ENCODE measurements at regions not wholly inside any gene's neighbourhood (a gene's known extent, or its start where the extent isn't known, plus 50 kb on each side); places are given as distances from the start of the nearest gene placed in this dataset.
"Not testable (repeated sequence)": the region's sequence is repeated elsewhere in the genome, so short reads cannot be mapped to it uniquely, and the experiment has no call there.

DNA sequence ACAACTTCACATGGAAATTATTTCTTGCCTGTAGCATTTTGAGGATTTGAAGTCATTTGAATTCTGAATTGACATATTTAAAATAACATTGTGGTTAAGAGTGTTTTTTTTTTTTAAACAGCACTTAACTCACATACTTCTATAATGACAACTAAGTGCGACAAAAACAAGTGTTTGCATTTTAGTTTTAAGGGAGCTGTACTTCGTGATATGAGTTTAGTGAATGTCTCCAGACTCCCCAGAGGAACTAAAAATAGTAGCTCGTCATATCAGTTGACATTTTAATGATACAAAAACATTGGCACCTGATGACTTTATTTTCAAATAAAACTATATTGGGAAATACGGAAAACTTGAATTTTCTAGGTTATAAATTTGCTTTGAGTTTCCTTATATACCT is 389.6 kb upstream of the MON1B start:
- intact Hi-C loops (cut with micrococcal nuclease) = no loop called here

DNA sequence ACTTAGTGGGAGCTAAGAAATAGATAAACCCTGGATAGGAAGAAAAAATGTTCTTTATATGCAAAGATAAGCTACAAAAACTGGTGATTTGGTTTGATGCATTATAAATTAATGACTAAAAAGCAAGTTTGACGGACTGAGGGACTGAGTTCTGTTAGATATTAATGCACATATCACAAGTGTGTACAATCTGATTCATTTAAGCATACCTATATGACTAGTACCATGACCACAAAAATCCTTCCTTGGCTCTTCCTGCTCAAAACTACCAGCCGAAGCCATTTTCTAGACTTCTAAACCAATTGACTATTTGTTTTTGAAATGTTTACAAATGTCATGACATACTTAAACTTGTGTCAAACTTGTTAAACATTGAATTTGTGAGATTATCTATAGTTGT is 374.5 kb upstream of the MON1B start:
- intact Hi-C loops (cut with micrococcal nuclease) = no loop called here

DNA sequence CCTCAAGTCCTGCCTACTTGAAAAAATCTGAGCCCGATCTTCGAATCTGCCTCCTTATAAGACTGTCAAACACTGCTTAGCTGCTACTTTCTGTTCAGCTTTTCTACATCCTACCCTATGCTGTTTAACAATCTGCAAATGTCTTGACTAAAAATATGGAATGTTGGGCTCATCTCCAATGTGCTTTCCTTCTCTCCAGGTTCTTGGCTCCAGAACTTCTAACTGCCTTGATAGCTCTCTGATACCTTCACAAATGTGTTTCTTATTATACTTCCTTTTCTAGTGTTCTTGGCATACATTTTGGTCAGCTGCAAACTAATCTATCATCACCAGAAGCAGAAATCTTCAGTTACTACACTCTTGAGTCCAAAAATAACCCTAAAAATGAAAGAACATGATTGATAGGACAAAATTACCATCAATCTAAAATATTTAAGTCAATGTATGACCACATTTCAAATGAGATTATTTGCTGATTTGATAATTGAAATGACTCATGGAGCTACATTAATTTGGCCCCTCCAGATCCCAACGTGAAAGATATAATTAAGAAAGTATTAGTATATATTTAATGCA is 372.3 kb upstream of the MON1B start:
- intact Hi-C loops (cut with micrococcal nuclease) = no loop called here

DNA sequence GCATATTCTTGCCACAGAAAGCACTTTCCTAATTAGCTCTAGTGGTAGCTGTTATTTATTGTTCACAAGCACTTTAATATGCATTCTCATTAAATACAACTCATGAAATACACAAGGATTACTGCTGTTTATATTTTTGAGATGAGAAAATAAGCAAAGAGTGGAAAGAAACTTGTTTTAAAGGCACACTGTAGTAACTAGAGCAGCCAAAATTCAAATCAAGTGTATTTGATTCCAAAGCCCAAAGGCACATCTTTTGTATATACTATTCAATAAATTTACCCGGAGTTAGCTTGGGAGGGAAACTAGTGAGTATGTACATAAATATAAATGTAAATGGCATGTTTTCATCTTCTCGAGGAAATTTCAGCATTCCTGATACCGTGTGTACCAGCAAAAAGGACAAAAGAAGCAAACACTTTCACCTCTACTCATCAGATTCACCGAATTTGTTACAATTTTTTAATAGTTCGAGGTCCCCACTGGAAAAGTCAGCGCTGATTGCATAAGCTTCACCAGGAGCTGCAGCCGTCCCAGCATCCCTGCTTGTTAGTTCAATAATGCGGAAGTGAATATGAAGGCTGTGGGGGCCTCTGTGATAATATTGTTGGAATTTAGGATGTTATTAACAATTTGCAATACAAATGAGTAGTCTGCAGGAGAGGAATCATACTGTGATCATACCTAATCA is 371.6 kb upstream of the MON1B start:
- intact Hi-C loops (cut with micrococcal nuclease) = no loop called here

DNA sequence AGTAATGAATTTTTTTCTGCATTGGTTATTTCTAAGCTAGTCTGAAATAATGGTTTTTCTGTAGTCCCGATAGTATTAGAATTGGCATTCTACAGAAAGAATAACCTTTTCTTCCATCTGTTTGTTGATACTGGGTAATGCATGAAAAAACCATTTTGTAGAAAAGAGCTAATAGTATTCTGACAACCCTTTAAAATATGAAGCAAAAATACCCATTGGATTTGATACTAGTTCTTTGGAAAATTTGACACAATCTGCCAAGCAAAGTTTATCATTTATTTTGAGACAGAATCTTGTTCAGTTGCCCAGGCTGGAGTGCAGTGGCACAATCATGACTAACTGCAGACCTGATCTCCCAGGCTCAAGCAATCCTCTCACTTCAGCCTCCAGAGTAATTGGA is 366.8 kb upstream of the MON1B start:
- intact Hi-C loops (cut with micrococcal nuclease) = no loop called here

DNA sequence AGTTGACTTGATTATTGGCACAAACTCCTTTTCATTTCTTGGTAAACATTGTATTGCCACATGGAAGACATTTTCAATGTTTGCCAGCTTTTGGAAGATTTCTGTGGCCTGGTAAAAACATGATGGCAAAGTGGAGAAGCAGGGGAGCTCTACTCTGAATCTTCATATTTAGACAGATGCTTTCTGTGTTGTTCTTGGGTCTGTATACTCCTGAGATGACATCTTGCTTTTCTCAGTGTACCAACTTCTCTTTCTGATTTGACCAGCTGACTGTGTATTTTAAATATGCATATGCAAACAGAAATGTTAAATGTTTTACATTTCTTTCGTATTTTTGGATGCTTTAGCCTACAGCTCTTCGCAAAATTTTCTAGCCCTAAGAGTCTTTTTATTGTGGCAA is 366.2 kb upstream of the MON1B start:
- intact Hi-C loops (cut with micrococcal nuclease) = no loop called here

DNA sequence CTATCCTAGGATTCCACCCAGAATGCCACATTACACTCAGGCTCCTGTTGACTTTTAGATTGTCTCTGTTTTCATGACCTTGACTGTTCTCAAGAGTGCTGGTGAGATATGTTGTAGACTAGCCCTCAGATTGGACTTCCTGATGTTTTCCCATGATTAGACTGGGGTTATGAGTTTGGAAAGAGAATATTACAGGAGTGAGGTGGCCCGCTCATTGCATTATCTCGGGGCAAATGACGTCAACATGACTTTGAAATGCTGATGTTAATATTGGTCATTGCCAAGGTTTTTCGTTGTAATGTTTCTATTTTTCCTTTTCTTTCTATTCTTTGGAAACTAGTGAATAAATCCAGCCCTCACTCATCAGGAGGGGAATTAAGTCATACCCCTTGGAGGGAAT is 355.7 kb upstream of the MON1B start:
- intact Hi-C loops (cut with micrococcal nuclease) = no loop called here

DNA sequence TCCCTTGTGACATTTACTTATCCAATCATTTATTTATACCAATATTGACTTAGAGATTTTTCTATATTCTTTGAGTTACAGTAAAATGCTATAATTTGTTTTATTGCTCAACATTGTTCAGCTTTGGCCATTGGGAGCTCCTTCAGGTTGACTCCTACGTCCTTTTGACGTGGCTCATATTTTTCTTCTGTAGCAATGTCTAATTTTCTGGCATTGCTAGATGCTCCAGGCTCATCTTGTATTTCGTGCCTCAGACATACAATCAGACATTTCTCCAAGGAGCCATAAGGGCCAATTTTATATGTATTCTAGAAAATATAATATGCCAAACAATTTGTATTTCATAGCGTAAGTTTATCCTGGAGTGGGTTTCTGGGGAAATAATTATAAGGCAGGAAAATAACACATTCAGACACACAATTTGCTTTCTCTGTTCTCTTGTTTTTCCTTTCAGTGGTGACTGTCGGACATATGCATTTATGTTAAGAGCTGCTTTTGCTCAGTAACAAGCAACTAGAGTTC is 355.1 kb upstream of the MON1B start:
- intact Hi-C loops (cut with micrococcal nuclease) = no loop called here

DNA sequence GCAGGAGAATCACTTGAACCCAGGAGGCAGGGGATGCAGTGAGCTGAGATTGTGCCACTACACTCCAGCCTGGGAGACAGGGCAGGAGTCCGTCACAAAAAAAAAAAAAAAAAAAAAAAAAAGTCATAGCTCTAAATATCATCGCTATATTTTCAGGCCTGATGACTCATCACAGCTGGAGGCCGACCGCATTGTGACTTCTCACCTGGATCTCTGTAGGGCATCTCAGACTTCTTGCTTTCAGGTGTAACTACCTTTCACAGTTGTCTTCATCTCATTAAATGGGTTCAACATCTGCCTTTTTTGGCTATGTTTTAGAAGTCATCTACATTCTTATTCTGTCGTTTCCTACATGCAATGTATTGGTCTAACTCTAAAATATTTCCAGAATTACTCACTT is 353.1 kb upstream of the MON1B start:
- intact Hi-C loops (cut with micrococcal nuclease) = no loop called here

DNA sequence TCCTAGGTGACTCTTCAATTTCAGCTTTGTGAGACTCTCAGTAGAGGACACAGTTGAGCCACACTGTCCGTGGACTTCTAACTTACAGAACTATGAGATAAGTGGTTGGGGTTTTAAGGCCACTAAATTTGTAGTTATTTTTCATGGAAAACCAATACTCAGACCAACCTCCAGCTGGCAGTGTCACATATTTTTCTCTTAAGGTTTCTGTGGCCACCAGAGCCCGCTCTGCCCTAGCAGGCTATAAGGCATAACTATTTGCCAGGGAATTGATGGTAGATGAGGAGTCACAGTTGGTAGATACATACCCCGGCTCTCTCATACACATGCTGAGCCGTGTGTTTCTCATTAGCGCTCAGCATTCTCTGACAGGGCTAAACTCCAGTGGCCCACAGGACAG is 336.8 kb upstream of the MON1B start:
- intact Hi-C loops (cut with micrococcal nuclease) = no loop called here

DNA sequence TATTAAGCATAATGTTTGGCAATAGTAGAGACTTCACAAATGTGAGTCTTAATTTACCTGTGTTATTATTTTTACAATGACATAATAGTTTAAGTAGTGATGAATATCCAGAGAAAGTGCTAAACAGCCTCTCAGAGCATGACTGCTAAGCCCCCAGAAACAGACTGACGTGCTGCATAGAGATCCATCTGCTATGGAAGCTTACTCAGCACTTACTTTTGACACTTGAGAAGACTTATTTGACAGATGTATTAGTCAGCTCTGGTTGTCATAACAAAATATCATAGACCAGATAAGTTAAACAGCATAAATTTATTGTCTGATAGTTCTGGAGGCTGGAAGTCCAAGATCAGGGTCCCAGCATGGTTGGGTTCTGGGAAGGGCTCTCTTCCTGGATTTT is 334.9 kb upstream of the MON1B start:
- intact Hi-C loops (cut with micrococcal nuclease) = no loop called here

DNA sequence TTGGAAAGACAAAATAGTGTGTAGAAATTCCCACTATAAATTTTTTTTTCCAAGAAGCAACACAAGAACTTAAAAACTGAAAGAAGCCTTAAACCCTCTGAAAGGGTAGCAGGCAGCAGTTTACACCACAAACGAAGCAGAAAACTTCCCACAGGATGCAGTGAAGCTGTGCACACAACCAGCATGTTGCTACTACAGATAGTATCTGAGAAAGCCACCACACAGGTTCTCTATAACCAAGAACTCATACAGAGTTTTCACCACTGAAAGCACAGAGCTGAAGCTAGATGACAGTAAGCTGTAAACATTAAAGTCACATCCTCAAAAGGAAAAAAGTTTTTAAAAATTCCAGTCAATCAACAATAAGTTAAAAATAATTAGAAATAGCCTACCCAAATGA is 333.6 kb upstream of the MON1B start:
- intact Hi-C loops (cut with micrococcal nuclease) = no loop called here

DNA sequence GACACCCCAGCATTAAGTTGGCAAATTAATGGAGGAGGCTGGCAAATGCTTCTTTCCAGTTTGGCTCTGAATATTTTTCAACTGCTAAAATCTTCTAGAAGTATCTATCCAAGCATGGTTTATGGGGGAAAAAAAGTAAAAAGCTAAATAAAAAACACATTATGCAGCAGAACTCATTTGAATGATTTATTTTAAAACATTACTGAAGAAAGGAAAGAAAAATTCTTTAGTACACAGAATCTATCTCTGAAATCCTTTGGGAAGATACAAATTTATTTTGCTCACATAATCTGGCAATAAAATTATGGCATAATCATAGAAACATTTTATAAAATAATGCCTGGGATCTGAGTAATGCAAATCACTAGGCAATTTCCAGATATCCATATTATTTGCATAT is 328.1 kb upstream of the MON1B start:
- intact Hi-C loops (cut with micrococcal nuclease) = no loop called here

DNA sequence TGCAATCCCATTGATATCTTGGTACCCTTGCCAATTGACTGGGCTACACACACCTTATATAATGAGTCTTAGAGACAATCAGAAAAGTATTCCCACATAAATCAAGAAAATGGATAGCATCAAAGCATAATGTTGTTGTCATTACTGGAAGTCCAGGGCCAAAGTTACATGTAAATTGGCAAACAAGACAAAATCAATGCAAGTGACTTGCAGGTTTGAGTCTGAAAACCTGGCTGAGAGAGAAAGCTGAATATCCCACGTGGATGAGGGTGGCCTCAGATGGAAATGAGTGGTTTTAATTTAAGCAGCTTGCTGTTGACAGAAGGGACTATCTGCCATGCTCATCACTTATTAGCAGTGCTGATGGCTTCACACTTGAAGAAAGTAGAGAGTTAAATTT is 324.0 kb upstream of the MON1B start:
- intact Hi-C loops (cut with micrococcal nuclease) = no loop called here

DNA sequence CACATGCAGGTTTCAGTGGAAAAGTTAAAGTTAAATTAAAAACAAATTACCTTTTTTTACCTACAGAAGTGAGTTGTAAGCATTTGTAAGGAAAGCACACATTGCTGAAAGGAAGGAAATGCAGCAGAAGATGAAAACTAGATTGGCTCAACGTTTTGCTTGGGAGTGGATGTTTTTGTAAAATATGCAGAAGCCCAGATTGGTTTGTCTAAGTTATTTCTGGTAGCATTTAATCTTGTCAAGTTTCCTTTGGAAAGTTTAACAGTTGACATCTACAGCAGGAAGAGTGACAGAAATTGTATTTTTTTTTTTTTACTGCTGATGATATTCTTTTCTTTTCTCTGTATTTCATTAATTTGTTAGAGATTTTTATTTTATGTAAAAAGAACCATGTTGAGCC is 315.1 kb upstream of the MON1B start:
- intact Hi-C loops (cut with micrococcal nuclease) = no loop called here

DNA sequence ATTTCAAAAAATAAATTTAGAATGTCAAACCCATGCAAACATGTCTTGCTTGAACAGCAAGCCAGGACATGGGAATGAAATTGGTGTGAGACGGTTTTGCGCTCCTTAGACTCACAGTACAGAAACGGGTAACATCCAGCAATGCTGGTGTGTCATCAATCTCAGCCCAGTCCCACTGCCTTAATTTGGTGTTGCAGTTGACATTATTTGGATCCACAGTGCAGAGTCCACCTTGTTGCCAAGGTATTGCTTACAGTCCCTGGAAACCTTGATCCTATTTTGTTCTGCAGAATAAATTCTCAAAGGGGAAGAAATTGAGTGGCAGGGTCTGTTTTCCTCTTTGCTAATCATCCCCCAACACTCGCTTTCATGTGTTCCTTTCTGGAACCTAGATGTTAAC is 311.6 kb upstream of the MON1B start:
- intact Hi-C loops (cut with micrococcal nuclease) = no loop called here

DNA sequence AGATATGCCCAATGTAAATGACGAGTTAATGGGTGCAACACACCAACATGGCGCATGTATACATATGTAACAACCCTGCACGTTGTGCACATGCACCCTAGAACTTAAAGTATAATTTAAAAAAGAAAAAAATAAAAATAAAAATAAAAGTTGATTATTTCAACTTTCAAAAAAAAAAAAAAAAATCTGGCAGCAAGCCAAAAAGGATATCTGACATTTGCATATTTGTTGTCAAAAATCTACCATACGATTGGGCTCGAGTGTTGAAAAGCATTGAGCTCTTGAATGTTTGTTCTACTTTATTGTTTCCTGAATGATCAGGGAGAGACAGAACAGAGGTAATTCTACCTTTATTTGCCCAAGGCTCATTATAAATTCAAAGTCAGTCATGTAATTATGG is 310.5 kb upstream of the MON1B start:
- intact Hi-C loops (cut with micrococcal nuclease) = not testable (repeated sequence)

DNA sequence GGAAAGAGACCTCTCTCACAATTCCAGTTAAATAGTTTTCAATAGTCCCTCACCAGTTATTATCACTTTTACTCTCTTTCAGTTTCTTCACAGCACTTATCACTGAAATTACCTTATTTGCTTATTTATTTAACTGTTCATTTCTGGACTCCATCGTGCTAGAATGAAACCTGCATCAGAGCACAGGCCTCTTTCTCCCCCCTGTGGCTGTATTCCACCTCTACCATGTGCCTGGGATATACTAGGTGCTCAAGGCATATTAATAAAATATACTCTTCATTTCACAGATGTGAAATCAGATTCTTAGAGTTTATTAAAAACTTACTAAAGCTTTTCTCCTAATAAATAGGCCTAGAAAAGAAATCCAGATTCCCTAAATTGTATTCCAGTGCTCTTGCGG is 308.9 kb upstream of the MON1B start:
- intact Hi-C loops (cut with micrococcal nuclease) = no loop called here

DNA sequence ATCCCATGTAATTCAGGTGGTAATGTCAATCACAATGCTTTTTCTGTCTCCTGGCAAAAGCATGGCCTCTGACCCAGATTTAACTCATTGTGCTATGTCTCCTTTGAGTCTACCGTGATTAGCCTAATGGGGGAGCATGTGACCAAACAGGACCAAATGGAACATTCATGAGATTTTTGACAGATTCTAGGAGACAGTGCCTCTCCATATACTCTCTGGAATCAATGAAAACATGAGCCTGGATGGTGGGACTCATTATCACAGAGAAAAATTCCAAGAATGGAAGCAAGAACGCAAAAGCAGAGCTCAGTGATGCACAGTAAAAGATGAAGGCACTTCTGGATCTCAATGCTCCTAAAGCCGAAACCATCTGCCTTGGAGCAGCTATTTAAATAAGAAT is 307.9 kb upstream of the MON1B start:
- intact Hi-C loops (cut with micrococcal nuclease) = no loop called here

DNA sequence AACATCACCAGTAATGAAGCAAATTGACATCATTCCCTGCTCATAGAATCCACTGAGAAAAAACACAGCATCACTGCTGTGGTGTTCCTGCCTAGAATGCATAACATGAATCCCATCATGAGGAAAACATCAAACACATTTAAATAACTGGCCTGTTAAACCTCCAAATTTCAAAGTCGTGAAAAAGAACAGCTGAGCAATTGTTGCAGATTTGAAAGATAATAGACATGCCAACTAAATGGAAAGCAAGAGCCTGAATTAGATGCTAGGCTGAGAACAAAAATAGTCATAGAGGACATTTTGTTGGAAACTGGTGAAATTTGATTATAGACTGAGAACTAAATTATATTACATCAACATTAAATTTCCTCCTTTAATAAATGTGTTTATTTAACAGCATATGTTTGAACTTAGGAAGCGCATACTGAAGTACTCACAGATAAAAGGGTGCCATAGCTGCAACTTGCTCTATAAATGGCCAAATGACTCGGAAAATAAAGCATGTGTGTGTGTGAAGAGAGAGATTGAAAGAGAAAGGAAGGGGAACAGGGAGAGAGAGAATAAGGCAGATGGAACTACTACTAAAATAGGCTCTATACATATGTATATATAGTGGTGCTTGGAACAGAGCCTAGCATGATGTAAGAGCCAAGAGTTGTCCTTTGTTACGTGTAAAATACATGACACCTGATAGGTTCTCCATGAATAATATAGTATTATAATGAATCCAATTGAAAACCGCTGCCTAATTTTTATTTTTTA is 305.0 kb upstream of the MON1B start:
- intact Hi-C loops (cut with micrococcal nuclease) = no loop called here

DNA sequence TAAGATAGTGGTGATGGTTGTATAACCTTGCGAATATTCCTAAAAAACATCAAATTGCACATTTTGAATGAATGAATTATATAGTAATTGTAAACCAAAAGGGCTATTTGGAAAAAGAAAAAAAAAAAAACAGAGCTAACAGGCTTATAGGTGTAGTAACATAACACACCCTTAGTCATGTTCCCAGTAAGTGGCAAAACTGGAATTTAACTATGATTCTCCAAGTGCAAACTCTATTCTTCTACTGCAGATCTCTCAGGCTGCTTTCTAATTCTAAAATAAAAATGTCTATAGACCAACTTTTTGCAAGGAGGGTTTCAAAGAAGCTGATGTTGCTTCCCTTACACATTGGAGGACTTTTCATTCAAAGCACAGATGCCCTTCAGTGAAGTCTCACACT is 293.2 kb upstream of the MON1B start:
- intact Hi-C loops (cut with micrococcal nuclease) = no loop called here

DNA sequence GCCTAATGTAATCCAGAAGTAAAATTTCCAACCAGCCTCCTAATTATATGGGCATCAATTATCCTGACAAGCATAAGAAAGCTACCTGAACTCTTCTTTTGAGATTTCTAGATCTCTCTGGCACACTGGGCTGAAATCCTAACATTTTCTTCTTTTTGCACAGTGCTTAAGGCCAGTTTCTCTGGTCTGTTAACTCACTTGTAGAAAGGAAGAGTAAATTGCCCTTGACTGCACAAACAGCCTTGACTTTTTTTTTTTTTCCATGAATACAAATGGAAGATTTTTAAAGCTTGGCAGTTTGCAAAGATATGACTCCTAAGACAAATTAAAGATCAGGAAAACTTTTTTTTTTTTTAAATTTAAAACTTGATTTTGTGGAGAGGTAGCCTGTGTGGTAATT is 291.2 kb upstream of the MON1B start:
- intact Hi-C loops (cut with micrococcal nuclease) = no loop called here
